GM21528 (cell line): ENCODE measurements at regions not wholly inside any gene's neighbourhood (a gene's known extent, or its start where the extent isn't known, plus 50 kb on each side); places are given as distances from the start of the nearest gene placed in this dataset.
"Not testable (repeated sequence)": the region's sequence is repeated elsewhere in the genome, so short reads cannot be mapped to it uniquely, and the experiment has no call there.

Experiments
- ATAC-seq: cut with Tn5 transposase; IDR thresholded peaks from one replicate; pipeline ENCODE4 v1.9.1; 2021; ENCODE audit warnings: mild to moderate bottlenecking, moderate library complexity; ENCODE audit not compliant: unreplicated experiment, low FRiP score

DNA sequence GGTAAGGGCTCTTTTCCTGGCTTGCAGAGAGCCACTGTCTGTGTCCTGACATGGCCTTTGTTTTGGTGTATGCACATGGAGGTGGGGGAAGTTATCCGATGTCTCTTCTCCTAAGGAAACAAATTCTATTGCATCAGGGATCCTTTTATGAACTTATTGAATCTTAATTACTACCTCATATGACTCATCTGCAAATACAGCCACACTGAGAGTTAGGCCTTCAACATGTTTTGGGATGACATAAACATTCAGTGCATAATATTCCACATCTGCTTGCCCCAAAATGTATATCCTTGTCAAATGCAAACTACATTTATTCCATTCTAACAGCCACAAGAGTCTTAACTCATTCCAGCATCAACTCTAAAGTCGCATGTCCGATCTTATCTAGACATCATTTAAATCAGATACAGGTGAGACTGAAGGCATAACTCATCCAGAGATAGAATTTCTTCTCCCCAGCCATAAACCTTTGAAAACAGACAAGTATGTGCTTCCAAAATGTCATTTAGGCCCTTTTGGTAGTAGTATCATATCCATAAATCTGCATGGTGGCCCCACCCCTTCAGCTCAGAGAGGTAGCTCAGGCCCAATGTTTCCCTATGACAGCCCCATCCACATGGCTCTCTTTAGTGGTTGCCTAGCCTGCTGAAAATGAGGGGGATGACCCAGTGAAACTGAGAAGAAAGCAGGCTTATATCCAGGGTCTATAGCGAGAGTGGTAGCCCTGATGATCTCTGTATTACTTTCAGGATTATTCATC lies 289.5 kb upstream of the ALCAM start:
- ATAC-seq, result no peak

DNA sequence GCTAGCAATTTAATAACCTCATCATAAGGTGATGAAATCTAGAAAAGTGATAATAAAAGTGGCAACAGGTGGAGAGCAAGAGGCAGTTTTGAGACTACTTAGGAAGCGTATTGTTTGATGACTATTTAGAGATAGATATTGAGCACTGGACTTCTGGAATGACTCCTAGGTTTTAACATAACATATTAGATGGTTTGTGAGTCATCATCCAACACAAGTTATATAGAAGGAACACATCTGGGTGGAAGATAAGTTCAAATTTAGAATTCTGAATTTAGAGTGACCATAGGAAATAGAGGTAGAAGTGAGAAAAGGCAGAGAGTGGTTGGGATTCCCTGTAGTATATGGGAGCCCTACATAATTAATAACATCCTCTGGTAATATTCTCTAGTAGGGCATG lies 282.8 kb upstream of the ALCAM start:
- ATAC-seq, result no peak

DNA sequence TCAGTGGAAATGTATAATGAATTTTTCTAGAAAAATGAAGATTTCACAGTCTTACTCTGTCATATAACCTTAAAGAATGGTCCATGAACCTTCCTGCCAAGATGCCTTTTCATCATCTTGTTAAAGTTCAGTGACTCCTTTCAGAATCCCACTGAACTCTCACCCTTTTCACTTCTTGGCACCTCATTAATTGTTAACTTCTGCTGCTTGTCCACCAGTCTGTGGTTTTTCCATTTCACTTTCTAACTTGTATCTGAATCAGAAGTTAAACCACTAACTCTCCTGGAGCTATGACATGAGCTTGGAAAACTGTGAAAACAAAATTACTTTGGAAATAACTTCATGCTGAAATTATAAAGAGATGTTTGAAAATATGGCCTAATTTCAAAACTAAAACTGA lies 281.2 kb upstream of the ALCAM start:
- ATAC-seq, result no peak

DNA sequence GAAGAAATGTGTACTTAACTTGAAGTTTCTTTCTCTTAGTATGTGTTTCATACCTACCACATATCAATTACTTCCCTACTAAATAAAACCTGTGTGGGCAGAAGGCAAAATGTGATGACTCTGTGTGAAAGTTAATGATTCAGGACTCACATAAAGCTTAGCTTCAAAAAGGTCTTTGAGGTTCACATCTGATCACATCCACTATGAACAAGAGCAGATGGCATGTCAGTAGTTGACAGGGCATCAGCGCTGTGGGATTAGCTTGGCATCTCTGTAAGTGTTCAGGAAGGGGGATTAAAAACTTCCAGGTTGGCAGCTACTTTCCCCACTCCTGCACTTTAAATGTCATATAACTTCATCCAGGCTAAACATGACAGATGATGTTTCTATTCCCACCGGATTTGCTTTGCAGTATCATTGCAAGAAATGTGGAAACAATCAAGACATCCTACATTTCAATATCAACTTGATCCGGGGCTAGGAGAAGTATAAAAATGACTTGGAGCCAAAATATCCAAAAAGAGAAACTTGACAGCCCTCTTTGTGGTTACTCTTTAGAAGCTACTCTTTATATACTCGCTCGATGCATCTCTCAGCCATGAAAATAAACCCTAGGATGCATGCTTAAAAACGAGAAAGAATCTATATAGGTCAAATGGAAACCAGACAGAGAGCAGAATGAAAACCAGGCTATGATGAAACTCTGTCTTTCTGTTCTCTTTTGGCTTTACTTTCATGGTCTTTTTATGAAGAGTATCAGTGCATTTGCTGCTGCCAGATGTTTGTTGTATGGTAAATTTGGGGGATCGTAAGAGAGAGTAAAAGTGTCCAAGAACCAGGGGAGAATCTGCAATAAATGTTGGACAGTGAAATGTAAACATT lies 273.1 kb upstream of the ALCAM start:
- ATAC-seq, result no peak

DNA sequence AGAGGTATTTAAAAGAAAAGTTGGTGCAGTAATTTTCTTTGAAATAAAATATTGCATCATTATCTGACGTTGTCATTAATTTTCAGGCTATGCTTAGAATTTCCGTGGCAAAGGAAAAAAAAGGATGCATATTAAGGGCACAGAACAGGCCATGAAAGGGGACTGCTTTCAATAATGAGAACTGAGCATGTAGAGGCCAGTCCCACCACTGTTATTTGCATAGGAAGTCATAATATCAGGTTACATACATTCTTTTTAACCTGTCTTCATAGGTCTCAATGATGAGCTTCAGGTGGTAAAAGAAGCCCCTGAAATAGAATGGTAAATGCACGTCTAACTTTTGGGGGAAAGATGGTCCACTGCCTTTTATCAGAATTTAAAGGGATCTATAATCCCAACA lies 272.1 kb upstream of the ALCAM start:
- ATAC-seq, result no peak

DNA sequence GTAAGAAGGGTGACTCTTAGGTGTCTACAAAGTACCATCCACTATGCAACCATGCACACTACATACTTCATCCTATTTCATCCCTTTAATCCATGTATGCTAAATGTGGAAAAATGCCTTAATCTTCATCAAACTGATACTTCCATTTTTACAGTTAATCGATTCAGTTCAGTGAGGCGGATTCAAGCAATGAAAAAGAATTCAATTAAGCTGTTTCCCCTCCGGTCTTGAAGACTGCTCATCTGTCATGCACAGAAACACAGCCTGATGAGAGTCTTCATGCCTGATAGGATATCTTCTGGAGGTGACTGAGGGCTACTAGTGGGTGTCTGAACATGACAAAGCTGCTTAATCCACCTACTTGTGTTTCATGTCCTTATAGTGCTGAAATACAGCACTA lies 270.6 kb upstream of the ALCAM start:
- ATAC-seq, result no peak

DNA sequence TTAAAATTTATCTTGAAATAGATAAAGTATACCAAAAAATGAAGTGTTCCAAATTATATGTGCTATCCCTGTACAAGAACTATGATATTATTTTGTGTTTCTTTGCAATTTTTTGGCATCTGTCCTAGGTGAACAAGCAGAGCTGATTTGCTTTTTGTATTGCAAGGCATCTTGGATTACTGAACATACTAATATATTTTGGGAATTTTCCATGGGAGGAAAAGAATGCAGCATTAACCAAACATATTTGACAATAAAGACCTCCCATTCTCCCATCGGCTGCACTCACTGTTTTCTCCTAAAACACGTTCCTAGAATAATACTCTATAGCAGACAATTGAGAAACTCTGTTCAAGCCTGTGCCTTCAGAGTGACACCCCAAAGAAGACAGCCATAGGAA lies 265.1 kb upstream of the ALCAM start:
- no peak for ATAC-seq

DNA sequence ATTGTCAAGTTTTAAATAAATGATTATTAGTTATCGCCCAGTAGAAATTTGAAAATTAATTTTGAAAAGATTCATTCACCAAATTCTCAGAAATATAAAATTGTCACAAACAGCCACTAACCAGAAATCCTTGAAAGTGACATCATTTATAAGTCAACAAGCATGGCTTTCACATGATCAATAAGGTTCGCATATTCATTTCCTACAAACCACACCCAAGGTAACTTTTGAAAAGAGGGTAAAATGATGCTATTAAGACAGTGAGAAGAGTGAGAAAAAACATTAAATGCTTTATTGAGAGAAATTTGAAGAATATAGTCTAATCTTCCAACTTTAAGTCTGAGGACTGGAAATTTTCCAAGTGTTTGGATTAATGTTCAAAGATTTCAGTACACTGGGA lies 263.6 kb upstream of the ALCAM start:
- ATAC-seq, result no peak

DNA sequence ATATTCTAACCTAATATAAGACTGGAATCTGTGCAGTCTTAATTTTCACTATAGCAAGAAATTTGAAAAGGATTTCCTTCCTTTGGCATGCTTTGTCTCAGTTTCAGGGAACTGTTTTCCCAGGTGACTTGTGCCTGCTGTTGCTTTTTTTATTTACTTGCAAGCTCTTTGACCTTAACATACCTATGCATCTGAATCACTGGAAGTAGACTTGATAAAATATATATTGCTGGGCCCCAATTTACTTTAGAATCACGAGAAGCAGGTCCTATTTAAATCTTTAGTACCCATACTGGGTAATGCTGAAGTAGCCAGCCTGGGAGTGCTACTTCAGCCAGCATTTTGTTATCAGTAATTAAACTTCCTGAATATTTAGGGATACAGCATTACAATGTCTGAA lies 257.9 kb upstream of the ALCAM start:
- ATAC-seq, result no peak

DNA sequence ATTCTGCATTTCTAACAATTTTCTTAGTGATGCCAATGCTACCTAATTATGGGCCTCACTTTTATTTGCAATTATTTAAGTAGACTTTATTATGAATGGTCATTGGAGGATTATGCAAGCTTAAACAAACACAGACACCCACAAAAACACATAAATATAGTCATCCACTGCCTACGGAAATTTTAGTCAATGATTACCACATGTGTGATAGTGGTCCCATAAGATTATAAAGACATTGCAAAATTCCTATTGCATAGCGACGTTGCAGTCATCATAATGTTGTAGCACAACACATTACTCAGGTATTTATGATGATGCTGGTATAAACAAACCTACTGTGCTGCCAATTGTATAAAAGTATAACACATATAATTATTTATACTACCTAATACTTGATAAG lies 247.8 kb upstream of the ALCAM start:
- ATAC-seq, result no peak

DNA sequence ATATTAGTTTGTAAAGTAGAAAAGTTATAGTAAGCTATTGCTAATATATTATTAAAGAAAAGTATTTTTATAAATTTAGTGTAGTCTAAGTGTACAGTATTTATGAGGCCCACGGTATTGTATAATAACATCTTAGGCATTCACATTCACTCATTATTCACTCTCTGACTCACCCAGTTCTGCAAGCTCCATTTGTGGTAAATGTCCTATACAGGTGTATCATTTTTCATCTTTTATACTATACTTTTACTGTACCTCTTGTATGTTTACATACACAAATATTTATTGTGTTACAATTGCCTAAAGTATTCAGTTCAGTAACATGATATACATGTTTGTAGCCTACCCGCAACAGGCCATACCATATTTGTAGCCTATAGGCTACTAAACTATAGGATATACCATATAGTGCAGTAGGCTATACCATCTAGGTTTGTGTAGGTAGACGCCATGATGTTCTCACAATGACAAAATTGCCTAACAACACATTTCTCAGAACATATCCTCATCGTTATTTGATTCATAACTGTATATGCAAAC lies 246.8 kb upstream of the ALCAM start:
- no peak for ATAC-seq

DNA sequence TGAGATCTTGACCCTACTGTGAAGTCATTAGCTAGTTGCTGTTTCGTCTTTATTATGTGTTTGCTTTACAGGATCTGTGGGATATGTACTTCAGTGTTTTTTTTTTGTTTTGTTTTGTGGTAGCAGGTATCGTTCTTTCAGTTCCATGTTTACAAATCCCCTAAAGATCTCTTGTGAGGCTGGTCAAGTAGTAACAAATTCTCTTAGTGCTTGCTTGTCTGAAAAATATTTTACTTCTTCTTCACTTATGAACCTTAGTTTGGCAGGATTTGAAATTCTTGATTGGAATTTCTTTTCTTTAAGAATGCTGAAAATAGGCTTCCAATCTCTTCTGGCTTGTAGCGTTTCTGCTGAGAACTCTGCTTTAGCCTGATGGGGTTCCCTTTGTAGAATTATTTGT lies 235.8 kb upstream of the ALCAM start:
- no peak for ATAC-seq

DNA sequence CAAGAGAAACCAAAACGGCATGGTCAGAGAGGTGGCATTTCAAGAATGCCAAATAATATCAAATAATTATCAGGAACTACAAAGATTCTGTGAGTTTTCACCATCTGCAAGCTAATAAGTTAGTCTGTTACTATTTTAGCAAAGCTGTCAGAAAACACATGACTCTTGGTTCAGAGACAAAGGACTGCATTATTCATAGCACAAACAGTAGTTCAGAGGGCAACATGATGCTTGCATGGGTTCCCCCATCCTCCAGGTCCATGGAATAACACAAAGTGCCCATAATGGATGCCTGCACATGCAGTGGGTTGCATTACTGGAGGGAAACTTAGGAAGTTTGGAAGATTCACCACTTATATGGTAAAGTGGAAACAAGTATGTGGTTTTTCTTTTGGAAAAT lies 228.8 kb upstream of the ALCAM start:
- no peak for ATAC-seq

DNA sequence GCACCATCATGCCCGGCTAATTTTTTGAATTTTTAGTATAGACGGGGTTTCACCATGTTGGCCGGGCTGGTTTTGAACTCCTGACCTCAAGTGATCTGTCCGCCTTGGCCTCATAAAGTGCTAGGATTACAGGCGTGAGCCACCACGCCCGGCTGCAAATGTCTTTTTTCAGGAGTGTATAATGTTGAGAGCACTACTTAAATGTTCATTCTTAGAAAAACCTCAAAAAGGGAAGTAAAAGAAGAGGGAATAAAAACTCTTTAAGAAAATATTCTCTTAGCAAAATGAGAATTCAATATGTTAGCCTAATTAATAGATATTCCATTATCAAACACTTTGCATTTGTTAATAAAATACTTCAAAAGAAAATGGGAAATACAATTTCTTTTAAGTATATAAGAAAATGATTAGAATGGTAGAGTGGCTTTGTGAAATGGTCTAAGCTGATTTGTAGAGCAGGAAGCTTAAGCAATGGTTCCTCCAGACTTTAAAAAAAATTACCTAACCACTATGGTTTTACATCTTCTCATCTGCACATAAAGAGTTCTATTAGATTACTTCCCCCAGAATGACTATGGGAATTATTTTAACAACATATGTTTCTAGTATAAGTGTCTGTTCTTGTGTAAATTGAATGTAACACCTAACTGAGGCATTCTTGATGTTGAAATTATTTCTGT lies 226.7 kb upstream of the ALCAM start:
- no peak for ATAC-seq

DNA sequence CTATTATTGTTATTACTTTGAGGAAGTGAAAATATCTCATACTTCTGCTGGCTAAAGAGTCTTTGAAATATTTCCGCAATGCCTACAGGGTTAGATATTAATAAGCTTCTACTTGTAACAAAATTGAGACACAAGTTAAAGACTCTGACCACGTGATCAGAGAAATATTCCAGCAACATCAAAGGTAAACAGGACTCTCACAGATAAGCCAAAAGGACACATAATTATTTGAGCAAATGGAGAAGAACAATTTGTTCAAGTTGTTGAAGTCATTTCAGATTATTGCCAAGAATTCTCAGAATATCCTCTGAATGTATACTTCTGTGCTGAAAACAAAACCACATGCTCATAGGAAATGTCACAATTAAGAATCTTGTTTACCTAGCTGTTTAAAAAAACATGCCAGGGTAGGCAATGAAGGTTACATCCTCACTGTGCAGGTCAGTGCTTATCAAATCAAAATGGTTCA lies 225.8 kb upstream of the ALCAM start:
- ATAC-seq, result no peak

DNA sequence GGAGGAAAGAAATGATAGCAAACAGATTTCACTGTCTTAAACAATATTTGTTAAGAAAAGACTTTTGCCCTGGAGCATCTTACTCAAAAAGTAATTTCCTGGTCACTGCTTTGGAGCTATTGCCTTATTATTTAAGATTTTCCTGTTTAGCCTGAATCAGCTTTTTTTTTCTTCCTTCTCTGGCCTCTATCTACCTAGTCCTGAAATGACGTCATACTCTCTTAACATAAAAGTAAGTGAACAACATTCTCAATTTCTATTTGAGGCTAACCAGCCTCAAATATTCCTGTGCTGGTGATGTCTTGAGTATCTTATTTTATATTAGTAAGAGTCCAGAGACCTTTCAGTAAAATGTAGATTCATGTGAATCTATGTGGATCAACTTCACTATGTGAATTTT lies 221.9 kb upstream of the ALCAM start:
- ATAC-seq, result no peak

DNA sequence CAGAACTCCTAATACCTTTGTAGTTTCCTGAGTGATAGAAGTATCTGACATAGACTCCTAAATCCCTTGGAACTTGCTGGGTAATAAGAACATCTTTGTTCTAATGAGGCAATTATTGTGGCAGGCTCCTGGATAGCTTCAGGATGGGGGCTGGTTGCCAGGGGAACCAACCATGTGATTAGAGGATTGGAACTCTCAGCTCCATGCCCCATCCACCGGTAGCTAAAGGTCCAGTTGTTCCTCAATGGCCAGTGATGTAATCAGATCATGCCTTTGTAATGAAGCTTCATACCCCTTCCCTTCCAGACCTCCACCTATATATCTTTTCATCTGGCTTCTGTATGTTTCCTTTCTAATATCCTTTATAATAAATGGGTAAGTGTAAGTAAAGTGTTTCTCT lies 221.2 kb upstream of the ALCAM start:
- ATAC-seq, result no peak

DNA sequence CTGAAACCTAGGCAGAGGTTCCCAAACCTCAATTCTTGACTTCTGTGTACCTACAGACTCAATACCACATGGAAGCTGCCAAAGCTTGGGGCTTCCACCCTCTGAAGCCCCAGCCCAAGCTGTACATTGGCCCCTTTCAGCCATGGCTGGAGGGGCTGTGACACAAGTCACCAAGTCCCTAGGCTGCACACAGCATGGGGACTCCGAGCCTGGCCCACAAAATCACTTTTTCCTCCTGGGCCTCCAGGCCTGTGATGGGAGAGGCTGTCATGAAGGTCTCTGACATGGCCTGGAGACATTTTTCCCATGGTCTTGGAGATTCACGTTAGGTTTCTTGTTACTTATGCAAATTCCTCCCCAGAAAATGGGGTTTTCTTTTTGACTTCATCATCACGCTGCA lies 217.5 kb upstream of the ALCAM start:
- ATAC-seq, result not testable (repeated sequence)

DNA sequence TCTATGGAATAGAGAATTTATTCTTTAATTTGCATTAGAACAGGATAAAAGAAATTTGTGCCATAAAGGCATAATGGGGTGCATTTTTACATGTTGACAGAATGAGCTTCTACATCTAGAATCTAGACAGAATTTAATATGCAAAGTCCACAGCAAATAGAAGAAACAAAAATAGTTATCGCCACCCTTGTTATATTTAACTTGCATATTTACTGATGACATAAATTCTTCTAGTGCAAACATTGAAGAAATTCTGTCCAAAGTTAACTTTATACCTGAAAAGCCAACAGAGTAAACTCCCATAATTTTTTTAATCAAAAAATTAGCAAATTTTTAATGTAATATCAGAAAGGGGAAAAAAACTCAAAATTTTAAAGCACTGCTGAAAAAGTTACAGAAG lies 213.7 kb upstream of the ALCAM start:
- no peak for ATAC-seq

DNA sequence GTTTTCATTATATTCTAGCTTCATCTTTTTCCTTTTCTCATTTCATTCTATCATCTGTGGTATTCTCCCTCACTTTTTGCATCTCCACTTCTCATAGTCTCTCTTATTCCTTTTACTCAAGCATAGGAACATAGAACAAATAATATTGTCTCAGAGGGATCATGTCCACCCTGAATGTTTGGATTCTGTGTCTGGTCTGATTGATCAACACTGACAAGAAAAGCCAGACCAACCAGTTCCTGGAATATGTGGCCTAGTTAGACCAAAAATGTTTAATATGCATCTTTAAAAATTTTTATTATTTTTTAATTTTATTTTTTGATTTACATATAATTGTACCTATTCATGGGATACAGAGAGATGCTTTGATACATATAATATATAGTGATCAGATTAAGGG lies 212.0 kb upstream of the ALCAM start:
- no peak for ATAC-seq
